ENCODE measurements at regions not wholly inside any gene's neighbourhood (a gene's known extent, or its start where the extent isn't known, plus 50 kb on each side); places are given as distances from the start of the nearest gene placed in this dataset.
"Not testable (repeated sequence)": the region's sequence is repeated elsewhere in the genome, so short reads cannot be mapped to it uniquely, and the experiment has no call there.

- Histone ChIP-seq H3K4me3 (ENCODE audit: insufficient read depth, low read depth, low read length) (no peak overlapping the region), H3K36me3 (replicated peaks; ENCODE audit: control insufficient read depth, insufficient read depth, low read length) (no peaks in the 10 kb centered on the region), H3K27me3 (ENCODE audit: control insufficient read depth, insufficient read depth, low read length) (no peaks in the 10 kb centered on the region)
- DNase-seq, result no peak
Observed at GRCh38 chr2:184178229-184178628, 420.1 kb upstream of the ZNF804A start.

GRCh38 chr2:184186436-184186835, 411.9 kb upstream of the ZNF804A start:
- no peak for DNase-seq
- Histone ChIP-seq H3K36me3 (replicated peaks; ENCODE audit: control insufficient read depth, insufficient read depth, low read length) (no peaks in the 10 kb centered on the region), H3K4me3 (ENCODE audit: insufficient read depth, low read depth, low read length) (no peak overlapping the region)

GRCh38 chr2:184187421-184187971, 410.8 kb upstream of the ZNF804A start:
- no peaks in the 10 kb centered on the region for H3K36me3 ChIP-seq (replicated peaks; ENCODE audit: control insufficient read depth, insufficient read depth, low read length)
- no peak for DNase-seq
- no peaks in the 10 kb centered on the region for H3K27me3 ChIP-seq (ENCODE audit: control insufficient read depth, insufficient read depth, low read length)
- H3K4me3 ChIP-seq (ENCODE audit: insufficient read depth, low read depth, low read length), result no peak overlapping the region

More at GRCh38 chr2:184186436-184186835, 411.9 kb upstream of the ZNF804A start:
- H3K27me3 ChIP-seq (ENCODE audit: control insufficient read depth, insufficient read depth, low read length), result no peaks in the 10 kb centered on the region

- Histone ChIP-seq H3K27me3 (ENCODE audit: control insufficient read depth, insufficient read depth, low read length) (no peaks in the 10 kb centered on the region), H3K4me3 (ENCODE audit: insufficient read depth, low read depth, low read length) (no peak overlapping the region), H3K36me3 (replicated peaks; ENCODE audit: control insufficient read depth, insufficient read depth, low read length) (no peaks in the 10 kb centered on the region)
- no peak for DNase-seq
Observed at GRCh38 chr2:184190725-184191124, 407.6 kb upstream of the ZNF804A start.

GRCh38 chr2:184192649-184193048, 405.7 kb upstream of the ZNF804A start:
- no peak for DNase-seq
- no peak overlapping the region for H3K4me3 ChIP-seq (ENCODE audit: insufficient read depth, low read depth, low read length)
- no peaks in the 10 kb centered on the region for H3K27me3 ChIP-seq (ENCODE audit: control insufficient read depth, insufficient read depth, low read length)
- no peaks in the 10 kb centered on the region for H3K36me3 ChIP-seq (replicated peaks; ENCODE audit: control insufficient read depth, insufficient read depth, low read length)

- no peak overlapping the region for H3K4me3 ChIP-seq (ENCODE audit: insufficient read depth, low read depth, low read length)
- no peaks in the 10 kb centered on the region for H3K27me3 ChIP-seq (ENCODE audit: control insufficient read depth, insufficient read depth, low read length)
- no peak for DNase-seq
- no peaks in the 10 kb centered on the region for H3K36me3 ChIP-seq (replicated peaks; ENCODE audit: control insufficient read depth, insufficient read depth, low read length)
Observed at GRCh38 chr2:184197413-184197812, 400.9 kb upstream of the ZNF804A start.

- not testable (repeated sequence) for H3K4me3 ChIP-seq (ENCODE audit: insufficient read depth, low read depth, low read length); DNase-seq; H3K36me3 ChIP-seq (replicated peaks; ENCODE audit: control insufficient read depth, insufficient read depth, low read length); H3K27me3 ChIP-seq (ENCODE audit: control insufficient read depth, insufficient read depth, low read length)
Observed at GRCh38 chr2:184198791-184199190, 399.5 kb upstream of the ZNF804A start.

- DNase-seq, result no peak
- Histone ChIP-seq H3K4me3 (ENCODE audit: insufficient read depth, low read depth, low read length) (no peak overlapping the region), H3K36me3 (replicated peaks; ENCODE audit: control insufficient read depth, insufficient read depth, low read length) (no peaks in the 10 kb centered on the region), H3K27me3 (ENCODE audit: control insufficient read depth, insufficient read depth, low read length) (no peaks in the 10 kb centered on the region)
Observed at GRCh38 chr2:184199274-184199673, 399.1 kb upstream of the ZNF804A start.

GRCh38 chr2:184201246-184201645, 397.1 kb upstream of the ZNF804A start:
- no peak for DNase-seq
- Histone ChIP-seq H3K27me3 (ENCODE audit: control insufficient read depth, insufficient read depth, low read length) (no peaks in the 10 kb centered on the region), H3K36me3 (replicated peaks; ENCODE audit: control insufficient read depth, insufficient read depth, low read length) (no peaks in the 10 kb centered on the region), H3K4me3 (ENCODE audit: insufficient read depth, low read depth, low read length) (no peak overlapping the region)

GRCh38 chr2:184203661-184204060, 394.7 kb upstream of the ZNF804A start:
- no peaks in the 10 kb centered on the region for H3K27me3 ChIP-seq (ENCODE audit: control insufficient read depth, insufficient read depth, low read length)
- no peak overlapping the region for H3K4me3 ChIP-seq (ENCODE audit: insufficient read depth, low read depth, low read length)
- H3K36me3 ChIP-seq (replicated peaks; ENCODE audit: control insufficient read depth, insufficient read depth, low read length), result no peaks in the 10 kb centered on the region
- no peak for DNase-seq

GRCh38 chr2:184205048-184205596, 393.2 kb upstream of the ZNF804A start:
- no peak overlapping the region for H3K4me3 ChIP-seq (ENCODE audit: insufficient read depth, low read depth, low read length)
- no peak for DNase-seq
- no peaks in the 10 kb centered on the region for H3K36me3 ChIP-seq (replicated peaks; ENCODE audit: control insufficient read depth, insufficient read depth, low read length)
- no peaks in the 10 kb centered on the region for H3K27me3 ChIP-seq (ENCODE audit: control insufficient read depth, insufficient read depth, low read length)

- no peaks in the 10 kb centered on the region for H3K36me3 ChIP-seq (replicated peaks; ENCODE audit: control insufficient read depth, insufficient read depth, low read length)
Observed at GRCh38 chr2:184206045-184206444, 392.3 kb upstream of the ZNF804A start.

GRCh38 chr2:184210329-184210728, 388.0 kb upstream of the ZNF804A start:
- Histone ChIP-seq H3K27me3 (ENCODE audit: control insufficient read depth, insufficient read depth, low read length) (no peaks in the 10 kb centered on the region), H3K4me3 (ENCODE audit: insufficient read depth, low read depth, low read length) (no peak overlapping the region), H3K36me3 (replicated peaks; ENCODE audit: control insufficient read depth, insufficient read depth, low read length) (no peaks in the 10 kb centered on the region)
- no peak for DNase-seq

More at GRCh38 chr2:184206045-184206444, 392.3 kb upstream of the ZNF804A start:
- H3K4me3 ChIP-seq (ENCODE audit: insufficient read depth, low read depth, low read length), result no peak overlapping the region
- H3K27me3 ChIP-seq (ENCODE audit: control insufficient read depth, insufficient read depth, low read length), result no peaks in the 10 kb centered on the region
- DNase-seq, result no peak

GRCh38 chr2:184215745-184216144, 382.6 kb upstream of the ZNF804A start:
- no peak for DNase-seq

GRCh38 chr2:184256611-184257010, 341.7 kb upstream of the ZNF804A start:
- Histone ChIP-seq H3K27me3 (ENCODE audit: control insufficient read depth, insufficient read depth, low read length) (no peaks in the 10 kb centered on the region), H3K36me3 (replicated peaks; ENCODE audit: control insufficient read depth, insufficient read depth, low read length) (no peaks in the 10 kb centered on the region)
- no peak for DNase-seq

More at GRCh38 chr2:184215745-184216144, 382.6 kb upstream of the ZNF804A start:
- no peaks in the 10 kb centered on the region for H3K27me3 ChIP-seq (ENCODE audit: control insufficient read depth, insufficient read depth, low read length)
- no peaks in the 10 kb centered on the region for H3K36me3 ChIP-seq (replicated peaks; ENCODE audit: control insufficient read depth, insufficient read depth, low read length)
- no peak overlapping the region for H3K4me3 ChIP-seq (ENCODE audit: insufficient read depth, low read depth, low read length)

GRCh38 chr2:184261331-184261730, 337.0 kb upstream of the ZNF804A start:
- Histone ChIP-seq H3K27me3 (ENCODE audit: control insufficient read depth, insufficient read depth, low read length) (no peaks in the 10 kb centered on the region), H3K4me3 (ENCODE audit: insufficient read depth, low read depth, low read length) (no peak overlapping the region), H3K36me3 (replicated peaks; ENCODE audit: control insufficient read depth, insufficient read depth, low read length) (no peaks in the 10 kb centered on the region)
- no peak for DNase-seq

More at GRCh38 chr2:184256611-184257010, 341.7 kb upstream of the ZNF804A start:
- no peak overlapping the region for H3K4me3 ChIP-seq (ENCODE audit: insufficient read depth, low read depth, low read length)
